ENCODE measurements at regions not wholly inside any gene's neighbourhood (a gene's known extent, or its start where the extent isn't known, plus 50 kb on each side); places are given as distances from the start of the nearest gene placed in this dataset.

- Mint-ChIP-seq H3K27me3 (ENCODE audit: low read depth) (peaks cover 9% of the 10 kb centered on the region), H3K4me1 (peaks cover 67% of the 10 kb centered on the region), H3K27ac (peak overlapping the region; percentile 77 to 83 (median 77)), H3K9me3 (no peaks in the 10 kb centered on the region), H3K4me3 (peak overlapping the region; percentile 34 to 64 (median 60)), H3K36me3 (ENCODE audit: low read depth) (no peaks in the 10 kb centered on the region)
- no peak for TF ChIP-seq CTCF (IDR thresholded peaks at IDR 0.05; ENCODE audit: unreplicated experiment in 3 of 3)
These were observed 174.4 kb downstream of the ICOS start for GRCh38 chr2:204110751-204111516.

GRCh38 chr2:204112084-204112770 is 175.7 kb downstream of the ICOS start:
- Mint-ChIP-seq H3K36me3 (ENCODE audit: low read depth) (no peaks in the 10 kb centered on the region), H3K27me3 (ENCODE audit: low read depth) (peaks cover 14% of the 10 kb centered on the region), H3K4me3 (no peak overlapping the region), H3K4me1 (peaks cover 77% of the 10 kb centered on the region), H3K27ac (peak overlapping the region; percentile 22 to 50 (median 36)), H3K9me3 (no peaks in the 10 kb centered on the region)
- no peak for TF ChIP-seq CTCF (IDR thresholded peaks at IDR 0.05; ENCODE audit: unreplicated experiment in 3 of 3)

GRCh38 chr2:204114295-204115136 is 178.0 kb downstream of the ICOS start:
- no peak for TF ChIP-seq CTCF (IDR thresholded peaks at IDR 0.05; ENCODE audit: unreplicated experiment in 3 of 3)
- Mint-ChIP-seq H3K4me1 (peaks cover 64% of the 10 kb centered on the region), H3K36me3 (ENCODE audit: low read depth) (no peaks in the 10 kb centered on the region), H3K27ac (no peak overlapping the region), H3K4me3 (no peak overlapping the region), H3K27me3 (ENCODE audit: low read depth) (peaks cover 10% of the 10 kb centered on the region), H3K9me3 (peaks cover 4% of the 10 kb centered on the region)

GRCh38 chr2:204115137-204116056 is 178.8 kb downstream of the ICOS start:
- Mint-ChIP-seq H3K9me3 (peaks cover 4% of the 10 kb centered on the region), H3K4me3 (no peak overlapping the region), H3K36me3 (ENCODE audit: low read depth) (no peaks in the 10 kb centered on the region), H3K4me1 (peaks cover 56% of the 10 kb centered on the region), H3K27ac (peak overlapping the region; percentile 40 to 75 (median 63)), H3K27me3 (ENCODE audit: low read depth) (peaks cover 7% of the 10 kb centered on the region)
- TF ChIP-seq CTCF (IDR thresholded peaks at IDR 0.05; ENCODE audit: unreplicated experiment in 3 of 3) = no peak

GRCh38 chr2:204116159-204116792 is 179.7 kb downstream of the ICOS start:
- Mint-ChIP-seq H3K9me3 (peaks cover 4% of the 10 kb centered on the region), H3K27ac (peak overlapping the region; percentile 14 to 75 (median 40)), H3K4me1 (peaks cover 47% of the 10 kb centered on the region), H3K4me3 (no peak overlapping the region), H3K27me3 (ENCODE audit: low read depth) (peaks cover 7% of the 10 kb centered on the region), H3K36me3 (ENCODE audit: low read depth) (no peaks in the 10 kb centered on the region)
- TF ChIP-seq CTCF (IDR thresholded peaks at IDR 0.05; ENCODE audit: unreplicated experiment in 3 of 3) = no peak

Data from nephron (organoid).